IMR-90 (cell line): ENCODE measurements at regions not wholly inside any gene's neighbourhood (a gene's known extent, or its start where the extent isn't known, plus 50 kb on each side); places are given as distances from the start of the nearest gene placed in this dataset.

ENCODE experiments used
- CEBPB ChIP-seq: IDR thresholded peaks from 2 replicates; pipeline ENCODE4 v1.6.1; 2012; ENCODE audit warnings: low read depth, low read length, improper control_type of control experiment
- CHD1 ChIP-seq: IDR thresholded peaks from 2 replicates; pipeline ENCODE4 v1.6.1; 2012; ENCODE audit warnings: low read depth, low read length, improper control_type of control experiment
- CTCF ChIP-seq: conservative IDR thresholded peaks from 2 replicates; pipeline ENCODE4 v1.5.1; 2012; ENCODE audit warnings: mild to moderate bottlenecking, low read depth, low read length, improper control_type of control experiment
- FOS ChIP-seq: fragments of 150-350 bp; IDR thresholded peaks from 2 replicates; pipeline ENCODE4 v1.6.1; 2016; ENCODE audit warnings: low read depth, low read length
- MAFK ChIP-seq: IDR thresholded peaks from 2 replicates; pipeline ENCODE4 v1.6.1; 2012; ENCODE audit warnings: low read depth, low read length, improper control_type of control experiment
- MXI1 ChIP-seq: IDR thresholded peaks from 2 replicates; pipeline ENCODE4 v1.6.1; 2012; ENCODE audit warnings: low read depth, mild to moderate bottlenecking, low read length, moderate library complexity, borderline replicate concordance
- POLR2A ChIP-seq: IDR thresholded peaks from 2 replicates; pipeline ENCODE4 v1.6.1; 2012; ENCODE audit warnings: mild to moderate bottlenecking, low read depth, low read length
- RAD21 ChIP-seq: IDR thresholded peaks from 2 replicates; pipeline ENCODE4 v1.6.1; 2012; ENCODE audit warnings: low read length, improper control_type of control experiment
- RFX5 ChIP-seq: IDR thresholded peaks from 2 replicates; pipeline ENCODE4 v1.8.0; 2012; ENCODE audit warnings: low read depth, mild to moderate bottlenecking, low read length, moderate library complexity
- SMC3 ChIP-seq: fragments of 150-350 bp; IDR thresholded peaks from 2 replicates; pipeline ENCODE4 v1.6.1; 2016; ENCODE audit warnings: low read depth, mild to moderate bottlenecking, antibody characterized with exemption, low read length, moderate library complexity

DNA sequence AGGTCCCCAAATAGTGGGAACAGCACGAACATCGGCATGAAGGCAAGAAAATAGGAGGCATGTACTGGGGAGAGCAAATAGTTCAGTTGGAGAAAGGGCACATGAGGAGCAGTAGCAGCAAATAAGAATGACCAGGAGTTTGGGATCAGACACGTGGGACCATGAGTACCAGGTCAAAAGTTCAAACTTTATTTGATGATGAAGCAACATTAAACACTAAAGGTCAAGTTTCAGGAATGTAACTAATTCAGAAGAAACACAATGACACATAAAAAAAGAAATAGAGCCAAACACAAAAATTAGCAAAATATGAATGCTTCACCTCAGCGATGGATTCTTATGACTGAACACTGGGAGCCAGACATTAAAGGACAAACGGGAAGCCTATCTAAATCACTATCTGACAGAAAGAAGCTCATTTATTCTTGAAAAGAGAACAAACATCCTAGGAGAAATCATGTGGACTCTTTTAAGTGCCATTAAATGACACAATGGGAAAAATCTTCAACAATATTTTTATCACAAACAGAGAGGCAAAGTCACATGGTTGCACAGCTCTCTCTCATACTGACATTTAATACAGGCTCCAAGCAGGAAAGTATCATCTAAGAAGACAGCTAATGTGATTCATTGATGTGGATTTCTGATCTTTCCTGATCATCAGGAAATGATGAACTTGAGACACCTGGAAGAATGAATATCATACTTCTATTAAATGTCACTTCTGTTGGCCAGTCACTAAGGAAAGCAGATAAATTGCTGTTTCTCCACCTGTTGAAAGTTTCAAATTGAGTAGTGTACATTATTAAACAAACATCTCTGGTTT, 216.9 kb upstream of the THBS1 start:
- no peak for TF ChIP-seq FOS
- no peak for TF ChIP-seq POLR2A
- no peak for TF ChIP-seq CTCF
- no peak for TF ChIP-seq SMC3
- TF ChIP-seq RAD21: no peak
- TF ChIP-seq RFX5: no peak
- no peak for TF ChIP-seq CHD1
- no peak for TF ChIP-seq MAFK
- TF ChIP-seq CEBPB: 0 out of 2 replicates have a peak, but pooled peaks have one; percentile 21
- TF ChIP-seq MXI1: no peak
